Fibroblast of pulmonary artery (primary cell): ENCODE measurements at regions not wholly inside any gene's neighbourhood (a gene's known extent, or its start where the extent isn't known, plus 50 kb on each side); places are given as distances from the start of the nearest gene placed in this dataset.
"Not testable (repeated sequence)": the region's sequence is repeated elsewhere in the genome, so short reads cannot be mapped to it uniquely, and the experiment has no call there.

Source experiments
- DNase-seq: peaks from one replicate; pipeline ENCODE4 v3.0.0-alpha.2; 2010; ENCODE audit warnings: low read depth
- H3K4me3 ChIP-seq: replicated peaks from 2 replicates; pipeline ENCODE4 v1.5.1; 2011; ENCODE audit warnings: low read depth, mild to moderate bottlenecking, control low read depth, low read length, moderate library complexity
- CTCF ChIP-seq: IDR thresholded peaks from 2 replicates; pipeline ENCODE4 v1.5.1; 2011; ENCODE audit warnings: mild to moderate bottlenecking, control low read depth, low read length, inconsistent platforms; ENCODE audit errors: missing control alignments

GRCh38 chr2:78839259-78839658, 186.2 kb upstream of the REG3G start:
- DNase-seq = no peak
- H3K4me3 ChIP-seq = no peak overlapping the region

GRCh38 chr2:78840311-78840710, 185.2 kb upstream of the REG3G start:
- not testable (repeated sequence) for DNase-seq, H3K4me3 ChIP-seq

More at GRCh38 chr2:78839259-78839658, 186.2 kb upstream of the REG3G start:
- TF ChIP-seq CTCF = no peak

GRCh38 chr2:78845664-78846185, 179.8 kb upstream of the REG3G start:
- no peak for TF ChIP-seq CTCF
- DNase-seq = no peak
- no peak overlapping the region for H3K4me3 ChIP-seq

GRCh38 chr2:78861546-78861945, 164.0 kb upstream of the REG3G start:
- DNase-seq = peak; percentile 11
- no peak overlapping the region for H3K4me3 ChIP-seq
- peak; percentile 31 for TF ChIP-seq CTCF

- H3K4me3 ChIP-seq = no peak overlapping the region
- no peak for DNase-seq
- no peak for TF ChIP-seq CTCF
Measured at GRCh38 chr2:78864205-78864604, 161.3 kb upstream of the REG3G start.

GRCh38 chr2:78865667-78866066, 159.8 kb upstream of the REG3G start:
- no peak for TF ChIP-seq CTCF
- no peak overlapping the region for H3K4me3 ChIP-seq
- no peak for DNase-seq

- DNase-seq = no peak
- H3K4me3 ChIP-seq = no peak overlapping the region
- no peak for TF ChIP-seq CTCF
Measured at GRCh38 chr2:78870343-78870967, 155.0 kb upstream of the REG3G start.
